CD14-positive monocyte (primary cell): ENCODE measurements at regions not wholly inside any gene's neighbourhood (a gene's known extent, or its start where the extent isn't known, plus 50 kb on each side); places are given as distances from the start of the nearest gene placed in this dataset.

Source experiments
- DNase-seq, 3 donors: peaks; one replicate each; pipeline ENCODE4 v3.0.0-alpha.2; 2011 to 2022
- H2AFZ ChIP-seq: 2 replicates; pipeline ENCODE4 v1.6.0; 2012; ENCODE audit warnings: mild to moderate bottlenecking, low read depth, low read length, inconsistent platforms; ENCODE audit not compliant: insufficient read depth, poor library complexity, severe bottlenecking
- H3K27ac ChIP-seq, 2 donors: 1 replicate in 1 of 2; 2 replicates in 1 of 2; pipeline ENCODE4 v1.5.1; 2012 to 2013; ENCODE audit warnings: low read length in 2 of 2, control low read depth in 1 of 2, inconsistent platforms in 1 of 2, low read depth in 1 of 2, mild to moderate bottlenecking in 1 of 2
- H3K27me3 ChIP-seq, 2 donors: one replicate each; pipeline versions ENCODE4 v1.6.0 to v1.6.1; 2011 to 2013; ENCODE audit warnings: low read length in 2 of 2; ENCODE audit not compliant: control insufficient read depth in 2 of 2, insufficient read depth in 2 of 2
- H3K36me3 ChIP-seq, 2 donors: replicated peaks in 1 of 2; 1 replicate in 1 of 2; 2 replicates in 1 of 2; pipeline versions ENCODE4 v1.5.1 to v1.6.1; 2012 to 2013; ENCODE audit warnings: low read length in 2 of 2, control low read depth in 1 of 2, inconsistent platforms in 1 of 2, mild to moderate bottlenecking in 1 of 2; ENCODE audit not compliant: insufficient read depth in 2 of 2, control insufficient read depth in 1 of 2
- H3K4me1 ChIP-seq, 2 donors: 1 replicate in 1 of 2; 2 replicates in 1 of 2; pipeline versions ENCODE4 v1.5.1 to v1.6.1; 2012 to 2013; ENCODE audit warnings: low read length in 2 of 2, control low read depth in 1 of 2, inconsistent platforms in 1 of 2, mild to moderate bottlenecking in 1 of 2, moderate library complexity in 1 of 2; ENCODE audit not compliant: insufficient read depth in 2 of 2, control insufficient read depth in 1 of 2
- H3K4me2 ChIP-seq: replicated peaks from 2 replicates; pipeline ENCODE3; 2012; ENCODE audit warnings: low read length, moderate library complexity, mild to moderate bottlenecking; ENCODE audit not compliant: poor library complexity, severe bottlenecking; ENCODE audit errors: extremely low read depth
- H3K4me3 ChIP-seq, 3 experiments: fragments of 200-600 bp in 1 of 3; sonication (generic) in 1 of 3; replicated peaks in 1 of 3; 1 replicate in 2 of 3; 2 replicates in 1 of 3; pipeline ENCODE4 v1.5.1; 2011 to 2013; ENCODE audit warnings: low read length in 3 of 3, mild to moderate bottlenecking in 3 of 3, control low read depth in 2 of 3, low read depth in 2 of 3, inconsistent platforms in 1 of 3, moderate library complexity in 1 of 3
- H3K79me2 ChIP-seq: 2 replicates; pipeline ENCODE4 v1.6.0; 2012; ENCODE audit warnings: mild to moderate bottlenecking, control low read depth, inconsistent platforms, low read length, moderate library complexity; ENCODE audit not compliant: insufficient read depth
- H3K9ac ChIP-seq: 2 replicates; pipeline ENCODE4 v1.6.0; 2017; ENCODE audit warnings: low read length, mild to moderate bottlenecking; ENCODE audit not compliant: insufficient read depth, poor library complexity, severe bottlenecking
- H3K9me3 ChIP-seq, 2 donors: replicated peaks in 1 of 2; 1 replicate in 1 of 2; 2 replicates in 1 of 2; pipeline versions ENCODE4 v1.5.1 to v1.6.1; 2012 to 2013; ENCODE audit warnings: low read length in 2 of 2, control low read depth in 1 of 2; ENCODE audit not compliant: control insufficient read depth in 1 of 2, insufficient read depth in 1 of 2
- H4K20me1 ChIP-seq: 2 replicates; pipeline ENCODE4 v1.6.0; 2012; ENCODE audit warnings: mild to moderate bottlenecking, low read length, control low read depth, moderate library complexity; ENCODE audit not compliant: insufficient read depth
- H3K27ac Mint-ChIP-seq, 7 donors: one replicate each; pipeline ENCODE4 v1.8.0; 2020; ENCODE audit warnings: mild to moderate bottlenecking in 7 of 7, mixed read lengths in 7 of 7, moderate library complexity in 6 of 7, inconsistent platforms in 2 of 7
- H3K27me3 Mint-ChIP-seq, 3 donors: one replicate each; pipeline ENCODE4 v1.8.0; 2021 to 2022; ENCODE audit warnings: low read depth in 3 of 3, mild to moderate bottlenecking in 3 of 3, mixed read lengths in 3 of 3, moderate library complexity in 3 of 3, inconsistent platforms in 1 of 3
- H3K36me3 Mint-ChIP-seq, 2 donors: one replicate each; pipeline ENCODE4 v1.8.0; 2020; ENCODE audit warnings: mixed read lengths in 2 of 2, inconsistent platforms in 1 of 2, mild to moderate bottlenecking in 1 of 2
- H3K4me1 Mint-ChIP-seq: one replicate; pipeline ENCODE4 v1.8.0; 2020; ENCODE audit warnings: mild to moderate bottlenecking, mixed read lengths
- H3K4me3 Mint-ChIP-seq, 2 donors: one replicate each; pipeline ENCODE4 v1.8.0; 2020; ENCODE audit warnings: mild to moderate bottlenecking in 2 of 2, mixed read lengths in 2 of 2, moderate library complexity in 1 of 2
- H3K9me3 Mint-ChIP-seq, 7 donors: one replicate each; pipeline ENCODE4 v1.8.0; 2020 to 2022; ENCODE audit warnings: mixed read lengths in 7 of 7, mild to moderate bottlenecking in 6 of 7, moderate library complexity in 6 of 7, inconsistent platforms in 2 of 7
- WGBS: methylation state at CpG from one replicate; pipeline ENCODE4 v1.1.5; 2013; ENCODE audit warnings: missing lambda C conversion rate; ENCODE audit not compliant: insufficient coverage; 5-methylcytosine and 5-hydroxymethylcytosine counted together
- intact Hi-C, 2 donors: fragments of 100-400 bp; cut with micrococcal nuclease; formaldehyde crosslinking; loops; one replicate each; pipeline versions ENCODE4 v1.15.0 to v1.15.1; 2023
- TF ChIP-seq, protein P1 (sequence below): fragments of 200-600 bp; IDR thresholded peaks from one replicate; pipeline ENCODE4 v1.8.0; 2022; ENCODE audit warnings: antibody characterized with exemption, mild to moderate bottlenecking

DNA sequence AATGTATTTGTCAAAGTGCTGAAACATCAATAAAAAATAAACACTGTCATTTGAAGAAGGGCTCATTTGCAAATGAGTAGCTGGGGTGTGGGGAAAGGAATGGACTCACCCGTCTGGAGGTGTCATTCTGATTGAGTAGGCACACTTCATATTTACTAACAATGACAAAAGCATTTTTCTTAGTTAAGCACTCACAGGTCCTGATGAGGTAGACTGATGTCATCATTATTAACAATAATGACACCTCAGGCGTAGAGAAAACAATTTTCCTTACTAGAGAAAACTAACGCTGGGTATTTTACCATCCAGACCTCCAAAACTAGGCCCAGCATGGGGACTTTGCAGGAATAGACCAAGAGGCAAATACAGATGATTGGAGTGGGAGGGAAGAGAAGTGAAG is 76.0 kb downstream of the UNC5CL start:
- DNase-seq: no peak
- Histone ChIP-seq H3K79me2 (no peaks in the 10 kb centered on the region), H3K4me1 (no peaks in the 10 kb centered on the region), H3K4me3 (no peak overlapping the region), H3K4me2 (no peak overlapping the region), H2AFZ (no peak overlapping the region), H4K20me1 (no peaks in the 10 kb centered on the region), H3K27me3 (no peaks in the 10 kb centered on the region), H3K36me3 (no peaks in the 10 kb centered on the region), H3K27ac (no peak overlapping the region), H3K9ac (no peak overlapping the region), H3K9me3 (no peaks in the 10 kb centered on the region)
- no CpG with 5 or more reads among the region's 3 CpGs for WGBS
- Mint-ChIP-seq H3K27me3 (peaks cover 3 to 6% (median 4%) of the 10 kb centered on the region in 3 donors), H3K9me3 (no peaks in the 10 kb centered on the region), H3K4me3 (no peak overlapping the region), H3K4me1 (peaks cover 3% of the 10 kb centered on the region), H3K36me3 (no peaks in the 10 kb centered on the region), H3K27ac (no peak overlapping the region)
- intact Hi-C loops: no loop called here
- TF ChIP-seq, protein P1, sequence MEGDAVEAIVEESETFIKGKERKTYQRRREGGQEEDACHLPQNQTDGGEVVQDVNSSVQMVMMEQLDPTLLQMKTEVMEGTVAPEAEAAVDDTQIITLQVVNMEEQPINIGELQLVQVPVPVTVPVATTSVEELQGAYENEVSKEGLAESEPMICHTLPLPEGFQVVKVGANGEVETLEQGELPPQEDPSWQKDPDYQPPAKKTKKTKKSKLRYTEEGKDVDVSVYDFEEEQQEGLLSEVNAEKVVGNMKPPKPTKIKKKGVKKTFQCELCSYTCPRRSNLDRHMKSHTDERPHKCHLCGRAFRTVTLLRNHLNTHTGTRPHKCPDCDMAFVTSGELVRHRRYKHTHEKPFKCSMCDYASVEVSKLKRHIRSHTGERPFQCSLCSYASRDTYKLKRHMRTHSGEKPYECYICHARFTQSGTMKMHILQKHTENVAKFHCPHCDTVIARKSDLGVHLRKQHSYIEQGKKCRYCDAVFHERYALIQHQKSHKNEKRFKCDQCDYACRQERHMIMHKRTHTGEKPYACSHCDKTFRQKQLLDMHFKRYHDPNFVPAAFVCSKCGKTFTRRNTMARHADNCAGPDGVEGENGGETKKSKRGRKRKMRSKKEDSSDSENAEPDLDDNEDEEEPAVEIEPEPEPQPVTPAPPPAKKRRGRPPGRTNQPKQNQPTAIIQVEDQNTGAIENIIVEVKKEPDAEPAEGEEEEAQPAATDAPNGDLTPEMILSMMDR: no peak

DNA sequence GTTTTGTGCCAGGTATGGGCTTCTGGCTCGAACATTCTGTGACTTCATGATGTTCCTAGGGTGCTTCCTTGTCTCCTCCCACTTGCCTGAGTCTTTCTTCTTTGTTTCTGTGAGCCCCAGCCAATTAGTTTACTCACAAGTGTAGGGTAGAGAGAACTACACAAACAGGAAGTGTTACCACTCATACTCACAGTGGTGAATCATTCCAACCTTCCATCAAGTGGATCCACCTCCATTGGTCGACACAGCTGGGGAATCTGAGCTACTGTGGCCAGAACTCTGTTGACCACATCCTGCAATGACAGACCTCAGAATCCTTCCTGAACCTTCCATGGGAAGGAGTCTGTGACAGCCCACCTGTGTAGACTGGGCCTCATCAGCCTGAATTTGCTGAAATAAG is 76.8 kb downstream of the UNC5CL start:
- Histone ChIP-seq H3K9ac (no peak overlapping the region), H3K79me2 (no peaks in the 10 kb centered on the region), H2AFZ (no peak overlapping the region), H3K9me3 (no peaks in the 10 kb centered on the region), H3K4me2 (no peak overlapping the region), H4K20me1 (no peaks in the 10 kb centered on the region), H3K4me3 (no peak overlapping the region), H3K27ac (no peak overlapping the region), H3K27me3 (no peaks in the 10 kb centered on the region), H3K4me1 (no peaks in the 10 kb centered on the region), H3K36me3 (no peaks in the 10 kb centered on the region)
- DNase-seq: peak; percentile 1 to 50 (median 1)
- Mint-ChIP-seq H3K9me3 (no peaks in the 10 kb centered on the region), H3K36me3 (no peaks in the 10 kb centered on the region), H3K27me3 (peaks cover 3 to 4% (median 3%) of the 10 kb centered on the region in 3 donors), H3K4me1 (peaks cover 3% of the 10 kb centered on the region), H3K4me3 (no peak overlapping the region), H3K27ac (no peak overlapping the region)
- intact Hi-C loops: no loop called here
- TF ChIP-seq, protein P1: no peak
- 0% methylated on average over 1 of the region's 2 CpGs for WGBS
